ENCODE measurements at regions not wholly inside any gene's neighbourhood (a gene's known extent, or its start where the extent isn't known, plus 50 kb on each side); places are given as distances from the start of the nearest gene placed in this dataset.
"Not testable (repeated sequence)": the region's sequence is repeated elsewhere in the genome, so short reads cannot be mapped to it uniquely, and the experiment has no call there.

GRCh38 chr13:21889651-21890050, 218.8 kb downstream of the FGF9 start:
- FAIRE-seq, result no peak
- in situ Hi-C loops (cut with MboI) (no loop called here), intact Hi-C loops (cut with micrococcal nuclease) (no loop called here)
- TF ChIP-seq ZNF140 (CRISPR knock-in tag; IDR thresholded peaks at IDR 0.05) (no peak), NR0B1 (IDR thresholded peaks at IDR 0.05; ENCODE audit: partially characterized antibody) (no peak), NFIC (IDR thresholded peaks at IDR 0.05) (no peak), POU5F1 (IDR thresholded peaks at IDR 0.05; ENCODE audit: borderline replicate concordance, low read depth, low read length, partially characterized antibody) (no peak), HDGF (IDR thresholded peaks at IDR 0.05) (no peak), SREBF2 (CRISPR knock-in tag; IDR thresholded peaks at IDR 0.05) (no peak), MEF2D (tag; conservative IDR thresholded peaks at IDR 0.05; ENCODE audit: low read depth) (no peak), CHCHD3 (CRISPR knock-in tag; IDR thresholded peaks at IDR 0.05) (no peak), MBD1 (CRISPR knock-in tag; IDR thresholded peaks at IDR 0.05) (no peak), SNIP1 (IDR thresholded peaks at IDR 0.05; ENCODE audit: low read depth) (no peak), GATA2 (CRISPR knock-in tag; IDR thresholded peaks at IDR 0.05) (no peak), CBFB (CRISPR knock-in tag; IDR thresholded peaks at IDR 0.05) (no peak), KLF6 (CRISPR knock-in tag; IDR thresholded peaks at IDR 0.05; ENCODE audit: borderline replicate concordance) (no peak), NFIX (CRISPR knock-in tag; IDR thresholded peaks at IDR 0.05; ENCODE audit: low read depth) (no peak), TEAD2 (tag; IDR thresholded peaks at IDR 0.05) (no peak)
- ChIA-PET CTCF (ENCODE audit: low intra/inter-chr PET ratio) (no interaction called here), POLR2A (no interaction called here)
- H2AFZ ChIP-seq (ENCODE audit: low read depth, low read length), result no peak overlapping the region
- no peaks in the 10 kb centered on the region for H3K9me1 ChIP-seq (ENCODE audit: control insufficient read depth, insufficient read depth, low read length)
- H3K4me2 ChIP-seq (ENCODE audit: insufficient read depth, low read length), result no peak overlapping the region
- BruUV-seq (replicated peaks), result no TSS peak
- H3K4me1 ChIP-seq (replicated peaks in 1 of 2; ENCODE audit: control insufficient read depth in 2 of 2, insufficient read depth in 2 of 2, low read length in 2 of 2), result no peaks in the 10 kb centered on the region
- ATAC-seq, result no peak
- H3K4me3 ChIP-seq, result no peak overlapping the region
- no peaks in the 10 kb centered on the region for H4K20me1 ChIP-seq (replicated peaks; ENCODE audit: control insufficient read depth, insufficient read depth, low read length)
- H3K27ac ChIP-seq (ENCODE audit: extremely low read depth, low read depth, low read length), result no peak overlapping the region
- H3K79me2 ChIP-seq (ENCODE audit: control insufficient read depth, insufficient read depth, low read length), result no peaks in the 10 kb centered on the region
- no peak for DNase-seq (ENCODE audit: extremely low read depth in 1 of 4, low spot score in 3 of 4)
- peaks cover 0 to 6% of the 10 kb centered on the region in 2 experiments; a peak in 2 of 5 replicates for H3K27me3 ChIP-seq (ENCODE audit: control insufficient read depth in 2 of 2, insufficient read depth in 2 of 2, low read length in 2 of 2)
- no peaks in the 10 kb centered on the region for H3K36me3 ChIP-seq (ENCODE audit: control insufficient read depth, insufficient read depth, low read length)
- H3K9ac ChIP-seq (ENCODE audit: insufficient read depth in 1 of 2, low read depth in 2 of 2, low read length in 2 of 2), result no peak overlapping the region
- no peaks in the 10 kb centered on the region for H3K9me3 ChIP-seq (replicated peaks; ENCODE audit: control insufficient read depth, insufficient read depth, low read depth, low read length)
- WGBS (ENCODE audit: insufficient coverage, low coverage, missing lambda C conversion rate), result 0% methylated on average over 4 of the region's 5 CpGs

- H3K4me2 ChIP-seq (ENCODE audit: insufficient read depth, low read length); H3K9me3 ChIP-seq (replicated peaks; ENCODE audit: control insufficient read depth, insufficient read depth, low read depth, low read length); POLR2A ChIA-PET; BruUV-seq (replicated peaks); in situ Hi-C loops (cut with MboI); H3K27ac ChIP-seq (ENCODE audit: extremely low read depth, low read depth, low read length); FAIRE-seq; intact Hi-C loops (cut with micrococcal nuclease); H3K9ac ChIP-seq (ENCODE audit: insufficient read depth in 1 of 2, low read depth in 2 of 2, low read length in 2 of 2); H3K27me3 ChIP-seq (ENCODE audit: control insufficient read depth in 2 of 2, insufficient read depth in 2 of 2, low read length in 2 of 2); ATAC-seq; H4K20me1 ChIP-seq (replicated peaks; ENCODE audit: control insufficient read depth, insufficient read depth, low read length); H3K36me3 ChIP-seq (ENCODE audit: control insufficient read depth, insufficient read depth, low read length); CTCF ChIA-PET (ENCODE audit: low intra/inter-chr PET ratio); DNase-seq (ENCODE audit: extremely low read depth in 1 of 4, low spot score in 3 of 4); H3K9me1 ChIP-seq (ENCODE audit: control insufficient read depth, insufficient read depth, low read length); H3K4me3 ChIP-seq; H3K4me1 ChIP-seq (replicated peaks in 1 of 2; ENCODE audit: control insufficient read depth in 2 of 2, insufficient read depth in 2 of 2, low read length in 2 of 2); H2AFZ ChIP-seq (ENCODE audit: low read depth, low read length); H3K79me2 ChIP-seq (ENCODE audit: control insufficient read depth, insufficient read depth, low read length): not testable (repeated sequence)
Observed at GRCh38 chr13:21890220-21890619, 219.3 kb downstream of the FGF9 start.
